ENCODE measurements at regions not wholly inside any gene's neighbourhood (a gene's known extent, or its start where the extent isn't known, plus 50 kb on each side); places are given as distances from the start of the nearest gene placed in this dataset.

GRCh38 chr6:113588646-113589045, 268.5 kb upstream of the MARCKS start:
- TF ChIP-seq CTCF (IDR thresholded peaks at IDR 0.05; ENCODE audit: insufficient read depth, low read depth, low read length), result no peak
- ChIA-PET POLR2A (no interaction called here), CTCF (interaction anchor here (1.2 kb wide), 1 partner anchor 271 kb away, joined by 4 read pairs; no protein-coding TSS in a partner anchor)
- Histone ChIP-seq H3K36me3 (ENCODE audit: control insufficient read depth, insufficient read depth, low read length) (no peaks in the 10 kb centered on the region), H3K4me3 (ENCODE audit: low read depth, low read length) (no peak overlapping the region), H3K27me3 (ENCODE audit: control insufficient read depth, insufficient read depth, low read length) (no peaks in the 10 kb centered on the region)
- no peak for DNase-seq (ENCODE audit: low read depth)

- Histone ChIP-seq H3K36me3 (ENCODE audit: control insufficient read depth, insufficient read depth, low read length) (no peaks in the 10 kb centered on the region), H3K4me3 (ENCODE audit: low read depth, low read length) (no peak overlapping the region), H3K27me3 (ENCODE audit: control insufficient read depth, insufficient read depth, low read length) (no peaks in the 10 kb centered on the region)
- DNase-seq (ENCODE audit: low read depth), result no peak
- ChIA-PET POLR2A (no interaction called here), CTCF (no interaction called here)
- TF ChIP-seq CTCF (IDR thresholded peaks at IDR 0.05; ENCODE audit: insufficient read depth, low read depth, low read length), result no peak
Observed at GRCh38 chr6:113591896-113592827, 265.0 kb upstream of the MARCKS start.

- POLR2A ChIA-PET, result no interaction called here
- Histone ChIP-seq H3K36me3 (ENCODE audit: control insufficient read depth, insufficient read depth, low read length) (no peaks in the 10 kb centered on the region), H3K27me3 (ENCODE audit: control insufficient read depth, insufficient read depth, low read length) (no peaks in the 10 kb centered on the region), H3K4me3 (ENCODE audit: low read depth, low read length) (no peak overlapping the region)
- no peak for DNase-seq (ENCODE audit: low read depth)
- CTCF ChIA-PET, result no interaction called here
- TF ChIP-seq CTCF (IDR thresholded peaks at IDR 0.05; ENCODE audit: insufficient read depth, low read depth, low read length), result no peak
Observed at GRCh38 chr6:113594726-113595125, 262.4 kb upstream of the MARCKS start.

GRCh38 chr6:113595911-113596376, 261.2 kb upstream of the MARCKS start:
- ChIA-PET POLR2A (no interaction called here), CTCF (interaction anchor here (0.6 to 1.7 kb wide), 2 partner anchors 16 to 1093 kb away, joined by 4 to 5 read pairs; no protein-coding TSS in a partner anchor)
- no peaks in the 10 kb centered on the region for H3K36me3 ChIP-seq (ENCODE audit: control insufficient read depth, insufficient read depth, low read length)

More at GRCh38 chr6:113595911-113596376, 261.2 kb upstream of the MARCKS start:
- no peak overlapping the region for H3K4me3 ChIP-seq (ENCODE audit: low read depth, low read length)
- TF ChIP-seq CTCF (IDR thresholded peaks at IDR 0.05; ENCODE audit: insufficient read depth, low read depth, low read length), result no peak
- peak; percentile 91 for DNase-seq (ENCODE audit: low read depth)
- no peaks in the 10 kb centered on the region for H3K27me3 ChIP-seq (ENCODE audit: control insufficient read depth, insufficient read depth, low read length)

All from BJ (cell line).